HCEC 1CT (cell line): ENCODE measurements at regions not wholly inside any gene's neighbourhood (a gene's known extent, or its start where the extent isn't known, plus 50 kb on each side); places are given as distances from the start of the nearest gene placed in this dataset.
A peak's percentile ranks its signal among the peaks of the same experiment; 100 is the strongest.

ENCODE experiments used
- DNase-seq: peaks from one replicate; pipeline ENCODE4 v3.0.0-alpha.2; 2017

GRCh38 chr11:127925475-127925874, 661.9 kb downstream of the ETS1 start:
- peak; percentile 76 for DNase-seq

GRCh38 chr11:127919206-127920000, 668.0 kb downstream of the ETS1 start:
- peak; percentile 94 for DNase-seq

GRCh38 chr11:127902382-127902781, 685.0 kb downstream of the ETS1 start:
- DNase-seq, result no peak

GRCh38 chr11:127898422-127899365, 688.7 kb downstream of the ETS1 start:
- DNase-seq, result no peak

- peak; percentile 3 for DNase-seq
These were observed 691.6 kb downstream of the ETS1 start for GRCh38 chr11:127895776-127896175.

GRCh38 chr11:127894316-127894715, 693.0 kb downstream of the ETS1 start:
- DNase-seq, result no peak

- DNase-seq, result peak; percentile 53
These were observed 697.2 kb downstream of the ETS1 start for GRCh38 chr11:127890030-127890615.

GRCh38 chr11:127888386-127888785, 699.0 kb downstream of the ETS1 start:
- DNase-seq, result no peak

- peak; percentile 38 for DNase-seq
These were observed 712.2 kb downstream of the ETS1 start for GRCh38 chr11:127875131-127875530.

GRCh38 chr11:127873478-127873877, 713.9 kb downstream of the ETS1 start:
- no peak for DNase-seq

- peak; percentile 62 for DNase-seq
These were observed 721.2 kb downstream of the ETS1 start for GRCh38 chr11:127866109-127866508.

GRCh38 chr11:127864861-127865260, 722.5 kb downstream of the ETS1 start:
- no peak for DNase-seq

- peak; percentile 18 for DNase-seq
These were observed 725.0 kb downstream of the ETS1 start for GRCh38 chr11:127862406-127862805.

- peak; percentile 19 for DNase-seq
These were observed 727.4 kb downstream of the ETS1 start for GRCh38 chr11:127859941-127860354.

GRCh38 chr11:127844876-127845275, 742.5 kb downstream of the ETS1 start:
- DNase-seq, result no peak

GRCh38 chr11:127843483-127844396, 743.6 kb downstream of the ETS1 start:
- DNase-seq, result peak; percentile 76

- no peak for DNase-seq
These were observed 762.2 kb downstream of the ETS1 start for GRCh38 chr11:127825183-127825582.

- no peak for DNase-seq
These were observed 768.7 kb downstream of the ETS1 start for GRCh38 chr11:127818625-127819024.

GRCh38 chr11:127816962-127817361, 770.4 kb downstream of the ETS1 start:
- peak; percentile 6 for DNase-seq

- no peak for DNase-seq
These were observed 772.0 kb downstream of the ETS1 start for GRCh38 chr11:127815331-127815730.

GRCh38 chr11:127806501-127806900, 780.9 kb downstream of the ETS1 start:
- no peak for DNase-seq

- no peak for DNase-seq
These were observed 781.6 kb downstream of the ETS1 start for GRCh38 chr11:127805771-127806170.
